ENCODE measurements at regions not wholly inside any gene's neighbourhood (a gene's known extent, or its start where the extent isn't known, plus 50 kb on each side); places are given as distances from the start of the nearest gene placed in this dataset.

GRCh38 chr16:26475596-26475995, 591.1 kb upstream of the C16orf82 start:
- TF ChIP-seq ZNF317 (CRISPR knock-in tag; IDR thresholded peaks at IDR 0.05; ENCODE audit: borderline replicate concordance, low read depth) = no peak
- no peak for TF ChIP-seq ELF4 (CRISPR knock-in tag; IDR thresholded peaks at IDR 0.05; ENCODE audit: low read depth)
- no peak for TF ChIP-seq IRF2 (CRISPR knock-in tag; IDR thresholded peaks at IDR 0.05; ENCODE audit: borderline replicate concordance, low read depth)
- TF ChIP-seq CTCF (IDR thresholded peaks at IDR 0.05) = no peak
- no peak for TF ChIP-seq RELA (CRISPR knock-in tag; IDR thresholded peaks at IDR 0.05; ENCODE audit: borderline replicate concordance)
